ENCODE measurements at regions not wholly inside any gene's neighbourhood (a gene's known extent, or its start where the extent isn't known, plus 50 kb on each side); places are given as distances from the start of the nearest gene placed in this dataset.

GRCh38 chr5:8322484-8322883 is 453.5 kb downstream of the MTRR start:
- DNase-seq (ENCODE audit: low read depth), result no peak

- no peak for DNase-seq (ENCODE audit: low read depth)
Observed at GRCh38 chr5:8327016-8327415, 458.1 kb downstream of the MTRR start.

GRCh38 chr5:8329773-8330172 is 460.8 kb downstream of the MTRR start:
- DNase-seq (ENCODE audit: low read depth), result no peak

GRCh38 chr5:8332666-8333445 is 463.9 kb downstream of the MTRR start:
- DNase-seq (ENCODE audit: low read depth), result no peak

DNA sequence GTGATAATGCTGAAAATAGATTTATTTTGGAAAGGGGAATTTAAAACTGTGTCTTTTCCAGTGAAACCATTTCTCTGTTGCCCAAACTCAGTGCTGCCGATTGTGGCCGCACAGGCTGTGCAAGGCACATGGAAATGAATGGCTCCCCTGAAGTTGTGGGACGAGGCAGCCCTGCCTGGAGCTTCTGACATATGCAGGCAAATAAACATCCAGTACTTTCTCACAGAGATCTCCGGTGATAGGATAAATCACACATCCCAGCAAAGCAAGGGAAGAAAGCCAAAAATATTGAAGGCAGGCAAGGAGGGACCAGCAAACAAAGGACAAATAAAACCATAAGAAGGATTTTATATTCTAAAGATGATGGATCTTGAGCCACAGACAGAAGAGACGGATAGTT is 464.5 kb downstream of the MTRR start:
- no peak for DNase-seq (ENCODE audit: low read depth)

DNA sequence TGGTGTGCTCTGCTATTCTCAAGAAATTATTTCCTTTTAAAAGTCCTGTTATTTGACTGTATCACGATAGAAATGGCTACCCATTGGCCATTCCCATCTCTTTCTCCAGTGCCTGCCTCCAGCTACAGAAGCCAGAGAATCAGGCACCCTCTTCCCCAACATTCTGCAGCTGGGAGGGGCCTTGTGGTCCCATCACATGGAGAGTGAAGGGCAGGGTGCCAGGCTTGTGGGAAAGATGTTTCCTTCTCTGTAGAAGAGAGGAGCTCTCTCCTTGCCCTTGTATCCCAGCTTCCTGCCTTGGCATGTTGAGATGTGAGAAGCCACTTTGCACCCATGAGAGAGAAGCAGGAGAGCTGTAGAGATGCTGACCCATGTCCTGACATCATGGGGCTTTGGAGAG is 465.0 kb downstream of the MTRR start:
- DNase-seq (ENCODE audit: low read depth), result no peak

DNA sequence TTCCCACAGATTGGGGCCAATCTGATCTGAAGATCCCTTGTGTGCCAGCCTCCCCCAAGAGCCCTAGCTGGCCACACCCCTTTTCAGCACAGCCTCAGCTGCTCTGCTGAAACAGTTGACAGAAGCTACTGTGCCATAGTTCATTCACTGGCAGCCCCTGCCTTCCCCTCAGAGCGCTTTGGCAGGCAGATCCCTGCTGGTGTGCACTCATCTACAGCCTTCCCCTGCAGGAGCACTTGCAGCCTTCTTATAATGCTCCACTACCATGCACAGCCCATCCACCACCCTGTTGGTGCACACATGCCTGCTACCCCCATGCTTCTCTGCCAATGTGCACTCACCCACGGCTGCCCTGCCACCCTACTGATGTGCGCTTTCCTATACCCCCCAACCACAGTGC is 471.3 kb downstream of the MTRR start:
- DNase-seq (ENCODE audit: low read depth), result no peak

DNA sequence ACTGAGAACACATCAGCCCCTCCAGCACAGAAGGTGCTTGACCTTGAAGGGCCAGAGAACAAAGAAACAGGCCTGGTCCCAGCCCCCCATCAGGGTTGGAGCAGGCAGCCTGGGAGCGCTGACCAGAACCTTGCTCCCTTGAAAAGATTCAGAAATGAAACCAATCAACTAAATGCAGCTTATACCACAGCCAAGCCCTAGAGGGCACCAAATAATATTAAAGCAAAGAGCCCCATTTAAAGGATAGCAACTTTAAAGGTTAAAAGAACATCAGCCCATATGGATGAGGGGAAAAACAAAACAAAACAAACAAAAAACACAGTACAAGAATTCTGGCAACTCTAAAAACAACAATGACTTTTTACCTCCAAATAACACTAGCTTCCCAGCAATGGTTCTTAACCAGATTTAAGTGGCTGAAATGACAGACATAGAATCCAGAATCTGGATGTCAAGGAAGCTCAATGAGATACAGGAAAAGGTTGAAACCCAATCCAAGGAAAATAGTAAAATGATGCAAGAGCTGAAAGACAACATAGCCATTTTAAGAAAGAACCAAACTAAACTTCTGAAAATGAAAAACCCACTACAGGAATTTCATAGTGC is 471.9 kb downstream of the MTRR start:
- DNase-seq (ENCODE audit: low read depth), result peak; percentile 11

DNA sequence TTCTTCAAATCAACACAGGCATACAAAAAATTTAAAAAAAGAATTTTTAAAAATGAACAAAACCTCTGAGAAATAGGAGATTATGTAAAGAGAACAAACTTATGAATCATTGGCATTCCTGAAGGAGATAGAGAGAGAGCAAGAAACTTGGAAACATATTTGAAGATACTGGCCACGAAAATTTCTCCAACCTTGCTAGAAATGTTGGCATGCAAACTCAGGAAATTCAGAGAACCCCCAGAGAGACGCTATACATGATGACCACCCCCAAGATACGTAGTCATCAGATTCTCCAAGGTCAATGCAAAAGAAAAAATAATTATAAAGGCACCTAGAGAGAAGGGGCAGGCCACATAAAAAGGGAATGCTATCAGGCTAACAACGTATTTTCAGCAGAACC is 472.5 kb downstream of the MTRR start:
- no peak for DNase-seq (ENCODE audit: low read depth)

DNA sequence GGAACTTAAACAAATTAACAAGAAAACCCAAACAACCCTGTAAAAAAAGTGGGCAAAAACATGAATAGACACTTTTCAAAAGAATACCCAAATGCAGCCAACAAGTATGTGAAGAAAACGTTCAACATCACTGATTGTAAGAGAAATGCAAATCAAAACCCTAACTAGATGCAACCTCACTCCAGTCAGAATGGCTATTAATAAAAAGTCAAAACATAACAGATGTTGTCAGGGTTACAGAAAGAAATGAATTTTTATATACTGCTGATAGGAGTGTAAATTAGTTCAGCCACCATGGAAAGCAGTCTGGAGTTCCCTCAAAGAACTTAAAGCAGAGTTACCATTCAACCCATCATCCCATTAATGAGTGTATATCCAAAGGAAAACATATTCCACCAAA is 479.0 kb downstream of the MTRR start:
- DNase-seq (ENCODE audit: low read depth), result no peak

GRCh38 chr5:8349855-8350254 is 480.9 kb downstream of the MTRR start:
- DNase-seq (ENCODE audit: low read depth), result no peak

- DNase-seq (ENCODE audit: low read depth), result no peak
Observed at GRCh38 chr5:8350644-8351339, 481.8 kb downstream of the MTRR start.

- no peak for DNase-seq (ENCODE audit: low read depth)
Observed at GRCh38 chr5:8355981-8356380, 487.0 kb downstream of the MTRR start.

GRCh38 chr5:8360012-8360411 is 491.1 kb downstream of the MTRR start:
- DNase-seq (ENCODE audit: low read depth), result no peak

- DNase-seq (ENCODE audit: low read depth), result no peak
Observed at GRCh38 chr5:8362495-8362894, 493.5 kb downstream of the MTRR start.

DNA sequence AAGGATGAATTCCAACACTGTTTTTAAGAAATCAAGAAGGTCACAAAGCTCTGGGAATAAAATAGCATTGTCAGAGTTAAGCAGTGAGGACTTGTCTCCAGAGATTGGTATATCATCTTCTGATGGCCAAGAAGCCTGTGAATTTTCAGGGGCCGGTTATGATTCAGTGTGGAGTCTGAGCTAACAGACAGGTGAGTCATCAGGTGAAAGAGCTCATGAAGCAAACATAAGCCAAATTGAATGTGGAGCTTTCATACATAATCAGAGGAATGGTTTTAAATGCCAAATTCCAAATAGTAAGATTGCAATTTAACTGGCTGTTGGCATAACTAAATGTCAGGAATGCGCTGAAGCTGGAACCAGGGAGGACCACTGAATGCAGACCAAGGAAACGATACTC is 494.2 kb downstream of the MTRR start:
- DNase-seq (ENCODE audit: low read depth), result no peak

GRCh38 chr5:8366266-8366665 is 497.3 kb downstream of the MTRR start:
- no peak for DNase-seq (ENCODE audit: low read depth)

DNA sequence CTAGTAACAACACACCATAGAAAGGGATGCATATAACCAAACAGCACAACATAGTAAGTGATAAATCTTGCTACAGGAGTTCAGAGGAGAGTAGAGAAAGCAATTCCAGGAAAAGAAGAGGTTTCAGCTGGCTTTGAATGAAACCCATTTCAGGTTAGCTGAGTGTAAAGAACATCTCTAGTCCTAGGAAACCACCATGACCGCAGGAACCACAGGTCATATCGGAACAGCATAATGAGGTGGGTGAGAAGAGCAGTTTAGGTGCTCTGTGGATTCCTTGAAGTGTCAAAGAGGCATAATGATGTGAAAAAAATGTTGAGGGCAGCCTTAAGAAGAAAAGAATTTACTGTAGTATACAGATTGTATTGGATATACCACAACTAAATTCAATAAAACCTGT is 507.5 kb downstream of the MTRR start:
- no peak for DNase-seq (ENCODE audit: low read depth)

GRCh38 chr5:8381972-8382371 is 513.0 kb downstream of the MTRR start:
- no peak for DNase-seq (ENCODE audit: low read depth)

GRCh38 chr5:8382456-8382855 is 513.5 kb downstream of the MTRR start:
- no peak for DNase-seq (ENCODE audit: low read depth)

DNA sequence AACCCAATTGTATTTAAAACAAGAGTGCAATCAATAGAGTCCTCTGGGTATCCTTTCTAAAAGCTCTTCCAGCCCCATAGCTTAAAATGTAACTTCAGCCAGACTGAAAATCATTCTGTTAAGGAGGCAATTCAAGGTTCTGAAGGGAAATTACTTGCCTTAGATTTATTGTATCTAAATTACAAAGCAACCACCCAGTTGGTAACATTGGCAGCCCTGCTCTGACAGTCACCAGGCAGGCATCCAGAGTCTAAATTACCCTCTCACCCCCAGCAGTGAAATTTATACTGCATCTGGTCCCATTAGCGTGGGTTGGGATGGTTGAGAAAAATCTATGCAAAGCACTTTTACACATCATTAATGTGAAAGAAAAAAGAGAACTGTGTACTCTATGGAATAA is 514.7 kb downstream of the MTRR start:
- DNase-seq (ENCODE audit: low read depth), result no peak

- DNase-seq (ENCODE audit: low read depth), result no peak
Observed at GRCh38 chr5:8386719-8387288, 517.9 kb downstream of the MTRR start.

DNA sequence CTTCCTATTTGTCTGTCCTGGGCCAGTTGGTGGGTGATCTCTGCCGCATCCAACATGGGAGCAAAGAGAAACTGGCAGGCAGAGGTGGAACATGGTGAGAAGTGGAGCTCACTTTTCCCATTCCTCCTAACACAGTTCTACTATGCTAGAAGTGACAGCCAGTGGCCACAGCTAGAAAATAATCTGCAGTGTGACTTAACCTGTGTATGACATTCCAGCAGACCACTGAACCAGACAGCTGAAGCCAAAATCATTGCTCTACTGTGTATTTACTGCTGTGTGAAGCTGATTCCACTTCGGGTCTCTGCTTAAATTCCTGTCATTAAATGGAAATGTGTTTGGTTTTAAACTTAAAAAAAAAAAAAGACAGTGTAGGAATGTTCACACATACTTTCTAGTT is 523.0 kb downstream of the MTRR start:
- DNase-seq (ENCODE audit: low read depth), result no peak

All from fibroblast of gingiva (primary cell).